ENCODE measurements at regions not wholly inside any gene's neighbourhood (a gene's known extent, or its start where the extent isn't known, plus 50 kb on each side); places are given as distances from the start of the nearest gene placed in this dataset.
"Not testable (repeated sequence)": the region's sequence is repeated elsewhere in the genome, so short reads cannot be mapped to it uniquely, and the experiment has no call there.

DNA sequence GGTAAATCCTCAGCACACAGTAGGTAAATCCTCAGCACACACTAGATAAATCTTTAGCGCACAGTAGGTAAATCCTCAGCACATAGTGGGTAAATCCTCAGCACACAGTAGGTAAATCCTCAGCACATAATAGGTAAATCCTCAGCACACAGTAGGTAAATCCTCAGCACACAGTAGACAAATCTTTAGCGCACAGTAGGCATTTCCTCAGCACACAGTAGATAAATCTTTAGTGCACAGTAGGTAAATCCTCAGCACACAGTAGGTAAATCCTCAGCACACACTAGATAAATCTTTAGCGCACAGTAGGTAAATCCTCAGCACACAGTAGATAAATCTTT, 102.0 kb downstream of the MICALL2 start:
- not testable (repeated sequence) for TF ChIP-seq CTCF (tag by site-specific recombination; IDR thresholded peaks at IDR 0.05); ZNF561 (tag by site-specific recombination; IDR thresholded peaks at IDR 0.05; ENCODE audit: borderline replicate concordance); ZNF223 (tag by site-specific recombination; IDR thresholded peaks at IDR 0.05); ZNF513 (tag by site-specific recombination; IDR thresholded peaks at IDR 0.05); KLF8 (tag by site-specific recombination; IDR thresholded peaks at IDR 0.05); ZFP69B (tag by site-specific recombination; IDR thresholded peaks at IDR 0.05)

All from HEK293 (cell line).